ENCODE measurements at regions not wholly inside any gene's neighbourhood (a gene's known extent, or its start where the extent isn't known, plus 50 kb on each side); places are given as distances from the start of the nearest gene placed in this dataset.

GRCh38 chr6:23424584-23424983 is 701.4 kb upstream of the NRSN1 start:
- intact Hi-C loops (cut with DNase I) = loop anchor here in 1 of 10 donors (10.0 kb wide), 1 partner anchor 1080 kb away; no protein-coding TSS in a partner anchor
- peaks cover 0 to 30% (median 6%) of the 10 kb centered on the region in 11 donors for H3K9me3 ChIP-seq
- no peaks in the 10 kb centered on the region for H3K27me3 ChIP-seq
- DNase-seq (no peak), ATAC-seq (no peak)
- H3K36me3 ChIP-seq = no peaks in the 10 kb centered on the region
- WGBS, 2 donors = 91 to 95% methylated on average over 3 of the region's 3 CpGs
- no peak for TF ChIP-seq CTCF (IDR thresholded peaks at IDR 0.05)
- no peak overlapping the region for H3K27ac ChIP-seq
- no peaks in the 10 kb centered on the region for H3K4me1 ChIP-seq
- no peak overlapping the region for H3K4me3 ChIP-seq

- peaks cover 0 to 8% (median 0%) of the 10 kb centered on the region in 11 donors for H3K9me3 ChIP-seq
- no peak overlapping the region for H3K4me3 ChIP-seq
- no peaks in the 10 kb centered on the region for H3K27me3 ChIP-seq
- DNase-seq (no peak), ATAC-seq (no peak)
- WGBS, 2 donors = 80 to 84% methylated on average over 2 of the region's 2 CpGs
- intact Hi-C loops (cut with DNase I) = loop anchor here in 1 of 10 donors (10.0 kb wide), 1 partner anchor 860 kb away; no protein-coding TSS in a partner anchor
- no peak overlapping the region for H3K27ac ChIP-seq
- H3K4me1 ChIP-seq = no peaks in the 10 kb centered on the region
- no peaks in the 10 kb centered on the region for H3K36me3 ChIP-seq
- no peak for TF ChIP-seq CTCF (IDR thresholded peaks at IDR 0.05)
These were observed 690.9 kb upstream of the NRSN1 start for GRCh38 chr6:23435126-23435525.

- Histone ChIP-seq H3K36me3 (no peaks in the 10 kb centered on the region), H3K4me1 (no peaks in the 10 kb centered on the region), H3K27me3 (no peaks in the 10 kb centered on the region), H3K9me3 (peaks cover 0 to 2% (median 0%) of the 10 kb centered on the region in 11 donors), H3K27ac (no peak overlapping the region), H3K4me3 (no peak overlapping the region)
- DNase-seq (no peak), ATAC-seq (no peak)
- 95 to 100% methylated on average over 1 of the region's 1 CpG for WGBS, 2 donors
- intact Hi-C loops (cut with DNase I) = loop anchor here in 1 of 10 donors (10.0 kb wide), 1 partner anchor 859 kb away; no protein-coding TSS in a partner anchor
- no peak for TF ChIP-seq CTCF (IDR thresholded peaks at IDR 0.05)
These were observed 690.2 kb upstream of the NRSN1 start for GRCh38 chr6:23435798-23436197.

- Histone ChIP-seq H3K4me3 (no peak overlapping the region), H3K4me1 (peaks cover 0 to 23% (median 15%) of the 10 kb centered on the region in 9 donors), H3K9me3 (no peaks in the 10 kb centered on the region), H3K27me3 (no peaks in the 10 kb centered on the region), H3K36me3 (no peaks in the 10 kb centered on the region), H3K27ac (no peak overlapping the region)
- 92 to 98% methylated on average over 3 of the region's 3 CpGs for WGBS, 2 donors
- ATAC-seq = no peak
- no peak for DNase-seq
- TF ChIP-seq CTCF (IDR thresholded peaks at IDR 0.05) = no peak
- intact Hi-C loops (cut with DNase I) = loop anchor here in 2 of 10 donors (5.0 to 10.0 kb wide), 2 partner anchors 810 to 1847 kb away; partner anchors contain the start of gene SOX4 (in 1 of the 2)
These were observed 684.1 kb upstream of the NRSN1 start for GRCh38 chr6:23441808-23442461.
